ENCODE measurements at regions not wholly inside any gene's neighbourhood (a gene's known extent, or its start where the extent isn't known, plus 50 kb on each side); places are given as distances from the start of the nearest gene placed in this dataset.

DNA sequence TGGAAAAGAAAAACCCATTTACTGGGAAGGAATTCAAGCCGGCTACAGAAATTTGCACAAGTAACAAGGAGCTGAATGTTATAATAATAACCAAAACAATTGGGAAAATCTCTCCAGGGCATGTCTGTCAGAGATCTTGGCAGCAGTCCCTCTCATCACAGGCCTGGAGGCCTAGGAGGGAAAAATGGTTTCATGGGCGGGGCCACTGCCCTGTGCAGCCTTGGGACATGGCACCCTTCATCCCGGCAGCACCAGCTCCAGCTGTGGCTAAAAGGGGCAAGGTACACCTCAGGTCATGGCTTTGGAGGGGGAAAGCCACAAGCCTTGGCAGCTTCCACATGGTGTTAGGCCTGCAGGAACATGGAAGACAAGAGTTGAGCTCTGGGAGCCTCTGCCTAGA, 513.1 kb upstream of the CNKSR2 start:
- no peak for DNase-seq

DNA sequence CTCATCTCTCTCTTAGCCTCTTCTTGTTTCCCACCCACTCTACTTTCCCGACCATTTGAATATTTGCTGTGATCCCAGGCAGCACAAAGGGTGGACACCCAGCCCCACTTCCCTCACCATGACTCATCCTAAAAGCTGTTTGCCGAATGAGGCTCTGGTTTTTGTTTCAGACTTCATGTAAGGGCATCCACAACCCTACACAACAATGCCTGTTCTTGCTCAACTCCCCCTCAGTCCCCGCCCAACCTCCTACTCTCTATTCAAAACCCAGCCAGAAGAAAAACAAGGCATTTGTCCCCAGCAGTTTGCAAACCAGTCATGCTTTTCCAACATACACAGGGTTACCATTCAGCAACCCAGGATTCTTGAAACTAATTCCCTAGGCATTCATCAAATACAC, 516.5 kb upstream of the CNKSR2 start:
- DNase-seq = no peak

DNA sequence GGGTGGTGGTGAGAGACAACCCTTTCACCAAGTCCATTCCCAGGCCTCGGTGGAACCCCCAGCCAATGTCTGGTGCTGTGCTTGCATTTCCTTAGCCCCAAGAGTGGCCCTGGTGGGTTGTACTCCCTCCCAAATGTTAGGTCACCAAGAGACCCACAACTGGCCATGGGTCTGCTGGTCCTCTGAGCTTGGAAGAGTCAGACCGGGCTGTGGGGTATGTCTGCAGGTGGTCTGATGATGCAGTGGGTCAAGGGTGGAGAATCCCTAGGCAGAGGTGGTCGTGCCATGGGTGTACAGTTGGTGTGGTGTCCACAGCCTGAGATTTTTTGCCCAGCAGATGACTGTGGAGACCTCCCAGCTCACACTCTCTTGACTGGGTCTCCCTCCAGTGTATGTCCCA, 535.7 kb upstream of the CNKSR2 start:
- no peak for DNase-seq

DNA sequence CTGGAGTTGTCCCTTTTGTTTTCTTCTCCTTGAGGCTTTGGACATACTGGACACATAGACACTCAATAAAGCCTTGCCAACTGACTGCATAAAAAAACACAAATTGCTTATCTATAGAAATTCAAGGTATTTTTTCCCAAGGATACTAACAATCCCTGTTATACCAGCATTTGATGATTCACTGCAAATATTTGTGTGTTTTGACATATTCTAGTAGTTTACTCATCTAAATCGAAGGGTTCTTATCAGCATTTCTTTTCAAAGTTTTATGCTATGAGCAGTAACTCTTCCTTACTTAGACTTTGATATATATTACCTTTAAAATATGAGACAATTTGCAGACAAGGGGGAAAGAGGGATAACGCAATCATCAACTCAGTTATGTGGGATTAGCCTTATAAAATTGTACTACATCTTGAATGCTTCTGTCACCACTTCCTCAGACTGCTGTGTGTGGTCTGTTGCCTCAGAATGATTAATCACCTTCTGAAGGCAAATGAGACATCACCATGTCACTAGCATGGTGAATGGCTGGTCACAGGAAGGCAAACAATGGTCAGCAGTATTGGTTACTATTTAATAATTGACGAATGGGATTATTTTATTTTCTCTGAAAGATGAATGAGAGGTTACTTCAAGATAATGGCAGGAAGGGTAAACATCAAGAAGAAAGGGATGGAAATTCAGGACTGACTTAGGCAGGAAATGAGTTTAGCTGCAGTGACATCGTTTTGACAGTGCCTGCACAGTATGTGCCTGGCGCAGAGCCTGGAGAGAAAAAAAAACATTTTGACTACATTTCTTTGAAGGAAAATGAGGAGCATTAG, 544.3 kb upstream of the CNKSR2 start:
- no peak for DNase-seq

DNA sequence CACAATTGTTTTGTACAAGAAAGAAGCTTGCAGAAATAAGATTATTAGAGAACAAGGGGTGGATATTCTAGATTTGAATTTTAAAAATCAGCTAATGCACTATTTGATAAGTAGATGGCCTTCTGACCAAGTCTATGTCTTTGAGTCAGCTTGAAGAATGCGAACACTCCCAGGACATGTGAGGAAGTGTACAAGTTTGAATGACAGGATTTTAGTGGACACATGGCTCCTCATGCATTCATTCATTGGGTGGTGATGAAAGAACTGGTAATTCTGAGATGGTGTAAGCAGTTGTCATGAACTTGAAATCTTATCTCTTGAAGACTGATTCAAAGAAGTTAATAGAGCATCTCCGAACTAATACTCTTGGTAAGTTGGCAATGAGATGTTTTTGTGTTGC, 548.2 kb upstream of the CNKSR2 start:
- no peak for DNase-seq

DNA sequence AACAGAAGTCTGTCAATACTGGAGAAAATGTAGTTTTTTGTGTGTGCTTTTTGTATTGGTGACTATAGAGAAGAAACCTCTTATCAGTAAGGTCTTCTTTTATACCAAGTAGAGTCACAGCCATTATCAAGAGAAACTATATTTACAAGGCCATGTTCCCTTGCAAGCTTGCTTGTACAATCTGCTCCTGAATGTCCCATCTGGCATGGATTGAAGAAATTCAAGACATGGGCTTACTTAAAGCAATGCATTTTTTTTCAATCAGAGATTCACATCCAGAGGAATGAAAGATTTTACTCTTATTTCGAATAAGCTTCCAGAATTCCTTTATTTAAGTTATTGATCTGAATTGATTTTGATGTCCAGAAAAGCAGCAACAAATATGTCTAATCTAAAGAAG, 537.3 kb upstream of the RPS6KA3 start:
- no peak for DNase-seq

DNA sequence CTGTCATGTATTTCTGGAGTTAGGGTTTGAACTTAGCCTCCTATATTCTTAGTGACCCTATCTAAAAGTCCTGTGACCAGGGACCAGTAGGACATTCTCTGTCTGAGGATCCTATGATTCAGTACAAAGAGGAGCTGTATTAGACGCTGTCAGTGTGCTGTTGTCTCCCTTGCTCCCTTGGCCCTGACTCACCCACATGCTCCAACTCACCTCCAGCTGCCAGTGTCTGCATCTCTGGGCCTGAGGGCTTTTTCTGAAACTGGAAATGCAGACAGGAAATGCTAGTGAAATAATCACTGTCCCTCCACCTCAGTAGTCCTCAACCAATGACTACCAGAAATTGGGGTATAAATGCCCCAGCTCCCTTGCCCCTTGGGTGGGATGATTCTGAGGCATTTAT, 535.3 kb upstream of the RPS6KA3 start:
- DNase-seq = no peak

DNA sequence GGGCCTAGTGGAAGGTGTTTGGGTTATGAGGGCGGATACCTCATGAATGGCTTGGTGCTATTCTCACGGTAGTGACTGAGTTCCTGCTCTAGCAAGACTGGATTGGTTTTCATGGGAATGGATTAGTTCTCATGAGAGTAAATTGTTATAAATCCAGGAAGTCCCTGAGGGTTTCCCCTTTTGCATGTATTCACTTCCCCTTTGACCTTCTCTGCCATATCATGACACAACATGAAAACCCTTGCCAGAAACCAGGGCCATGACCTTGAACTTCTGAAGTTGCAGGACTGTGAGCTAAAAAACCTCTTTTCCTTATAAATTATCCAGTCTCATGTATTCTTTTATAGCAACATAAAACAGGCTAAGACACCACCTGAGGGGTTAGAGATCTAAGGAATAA, 529.7 kb upstream of the RPS6KA3 start:
- no peak for DNase-seq

DNA sequence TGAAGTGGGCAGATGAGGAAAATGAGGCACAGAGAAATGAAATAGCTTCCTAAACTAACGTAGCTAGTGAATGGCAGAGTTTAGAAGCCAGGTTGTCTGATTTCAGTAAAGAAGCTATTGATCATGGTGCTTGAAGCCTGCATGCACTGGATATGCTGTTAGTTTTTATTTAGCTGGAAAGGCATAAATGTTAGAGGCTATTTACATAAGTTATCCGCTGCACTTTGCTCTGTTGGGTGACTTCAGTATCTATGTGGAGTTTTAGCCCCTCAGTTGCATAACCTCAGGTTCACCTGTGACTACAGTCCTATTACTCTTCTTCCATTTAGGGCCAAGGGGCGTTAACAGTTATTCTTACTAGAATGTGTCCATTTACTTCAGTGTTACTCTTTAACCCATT, 522.4 kb upstream of the RPS6KA3 start:
- DNase-seq = no peak

DNA sequence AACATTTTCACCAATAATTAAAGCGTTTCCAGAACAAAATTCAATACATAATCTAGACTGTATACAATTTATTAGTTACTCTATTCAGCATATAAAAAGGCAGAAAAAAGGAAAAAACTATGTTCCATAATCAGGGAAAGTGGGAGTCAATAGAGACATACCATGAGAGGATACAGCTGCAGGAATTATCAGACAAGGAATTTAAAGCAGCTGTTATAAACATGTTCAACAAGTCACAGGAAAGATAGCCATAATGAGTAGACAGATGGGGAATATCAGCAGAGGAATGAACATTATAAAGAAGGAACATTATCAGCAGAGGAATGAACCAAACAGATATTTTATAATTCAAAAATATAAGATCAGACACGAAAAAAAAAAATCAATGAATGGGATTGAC, 500.6 kb upstream of the RPS6KA3 start:
- DNase-seq = no peak

DNA sequence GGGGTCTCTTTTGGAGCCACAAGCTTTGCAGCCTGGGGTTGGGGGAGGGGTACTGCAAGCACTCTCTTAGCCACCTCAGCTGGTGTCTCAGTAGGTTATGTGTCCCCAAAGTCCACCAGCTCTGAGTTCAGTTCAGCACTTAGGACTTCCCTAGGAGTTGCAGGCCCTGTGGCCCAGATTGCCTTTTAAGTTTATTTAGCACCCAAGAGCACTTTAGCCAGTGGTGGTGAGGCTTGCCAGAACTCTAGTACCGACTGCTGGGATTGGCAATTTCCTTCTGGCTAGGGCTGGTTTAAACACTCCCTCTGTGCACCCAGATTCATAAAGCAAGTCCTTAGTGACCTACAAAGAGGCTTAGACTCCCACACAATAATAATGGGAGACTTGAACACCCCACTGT, 489.9 kb upstream of the RPS6KA3 start:
- DNase-seq = no peak

DNA sequence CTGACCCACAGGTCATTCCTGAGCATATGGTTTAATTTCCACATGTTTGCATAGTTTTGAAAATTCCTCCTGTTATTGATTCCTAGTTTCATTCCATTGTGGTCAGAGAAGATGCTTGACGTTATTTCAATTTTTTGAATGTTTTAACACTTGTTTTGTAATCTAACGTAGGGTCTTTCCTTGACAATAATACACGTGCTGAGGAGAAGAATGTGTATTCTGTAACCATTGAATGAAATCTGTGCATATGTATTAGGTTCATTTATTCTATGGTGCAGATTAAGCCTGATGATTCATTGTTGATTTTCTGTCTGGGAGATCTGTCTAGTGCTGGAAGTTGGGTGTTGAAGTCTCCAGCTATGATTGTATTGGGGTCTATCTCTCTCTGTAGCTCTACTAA, 486.4 kb upstream of the RPS6KA3 start:
- no peak for DNase-seq

DNA sequence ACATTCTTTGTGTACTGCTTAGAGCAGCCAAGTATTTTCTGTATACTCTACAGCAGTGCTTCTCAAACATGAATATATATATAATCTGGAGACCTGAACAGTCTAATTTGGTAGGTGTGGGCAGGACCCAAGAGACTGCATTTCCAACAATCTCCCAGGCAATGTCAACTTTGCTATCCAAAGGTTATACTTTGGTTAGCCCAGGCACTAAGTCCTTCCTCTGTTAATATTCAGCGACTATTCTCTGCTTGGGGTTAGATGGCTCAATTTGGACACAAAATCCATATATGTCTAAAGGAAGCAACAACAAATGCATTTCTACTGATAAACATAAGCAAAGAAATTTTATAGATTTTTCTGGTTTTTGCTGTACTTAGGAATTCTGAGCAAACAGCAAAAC, 480.0 kb upstream of the RPS6KA3 start:
- no peak for DNase-seq

DNA sequence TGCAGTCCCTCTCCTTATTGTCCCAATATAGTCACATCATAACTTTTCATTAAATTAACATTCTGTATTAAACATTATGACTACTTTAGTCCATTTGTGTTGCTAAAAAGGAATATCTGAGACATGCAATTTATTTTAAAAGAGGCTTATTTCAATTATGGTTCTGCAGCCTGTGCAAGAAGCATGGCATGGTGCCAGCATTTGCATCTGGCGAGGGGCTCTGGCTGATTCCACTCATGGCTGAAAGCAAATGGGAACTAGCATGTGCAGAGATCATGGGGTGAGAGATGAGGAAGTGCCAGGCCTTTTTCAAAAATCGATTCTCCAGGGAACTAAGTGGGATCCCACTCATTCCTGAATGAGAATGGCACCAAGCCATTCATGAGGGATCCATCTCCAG, 476.3 kb upstream of the RPS6KA3 start:
- no peak for DNase-seq

DNA sequence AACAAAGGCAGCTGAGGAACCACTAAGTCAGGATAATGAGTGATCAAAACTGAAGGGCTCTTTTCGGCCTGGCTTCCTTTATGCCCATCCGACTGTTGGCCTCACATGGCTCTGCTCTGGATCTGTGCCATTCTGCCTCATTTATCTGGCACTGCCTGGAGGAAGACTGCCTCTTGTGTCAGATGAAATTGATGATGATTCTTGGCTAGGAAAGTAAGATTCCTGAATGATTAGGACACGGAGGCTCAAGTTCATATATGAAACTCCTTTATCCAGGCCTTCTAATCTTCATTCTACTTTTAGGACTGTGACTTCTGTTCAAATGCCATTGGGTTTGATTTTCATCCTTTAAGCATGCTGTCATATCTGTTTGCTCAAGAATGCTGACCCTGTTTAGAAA, 475.4 kb upstream of the RPS6KA3 start:
- DNase-seq = no peak

DNA sequence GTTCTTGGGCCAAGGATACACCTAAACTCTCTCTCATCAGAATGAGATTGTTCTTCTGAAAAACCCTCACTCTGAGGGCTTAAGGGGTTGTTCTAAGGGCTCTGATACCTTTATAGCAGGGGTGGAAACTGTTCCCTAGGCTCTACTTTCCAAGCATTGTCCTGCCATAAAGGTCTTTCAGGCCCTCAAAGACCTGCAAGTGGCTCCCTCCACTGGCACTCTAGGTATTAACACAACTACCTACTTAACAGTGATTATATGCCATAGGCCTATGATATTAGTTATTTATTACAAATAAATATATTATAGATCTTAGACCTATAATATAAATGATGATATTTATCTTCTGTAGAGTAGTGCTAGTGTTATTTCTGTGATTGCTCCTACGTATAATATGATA, 473.7 kb upstream of the RPS6KA3 start:
- DNase-seq = no peak

DNA sequence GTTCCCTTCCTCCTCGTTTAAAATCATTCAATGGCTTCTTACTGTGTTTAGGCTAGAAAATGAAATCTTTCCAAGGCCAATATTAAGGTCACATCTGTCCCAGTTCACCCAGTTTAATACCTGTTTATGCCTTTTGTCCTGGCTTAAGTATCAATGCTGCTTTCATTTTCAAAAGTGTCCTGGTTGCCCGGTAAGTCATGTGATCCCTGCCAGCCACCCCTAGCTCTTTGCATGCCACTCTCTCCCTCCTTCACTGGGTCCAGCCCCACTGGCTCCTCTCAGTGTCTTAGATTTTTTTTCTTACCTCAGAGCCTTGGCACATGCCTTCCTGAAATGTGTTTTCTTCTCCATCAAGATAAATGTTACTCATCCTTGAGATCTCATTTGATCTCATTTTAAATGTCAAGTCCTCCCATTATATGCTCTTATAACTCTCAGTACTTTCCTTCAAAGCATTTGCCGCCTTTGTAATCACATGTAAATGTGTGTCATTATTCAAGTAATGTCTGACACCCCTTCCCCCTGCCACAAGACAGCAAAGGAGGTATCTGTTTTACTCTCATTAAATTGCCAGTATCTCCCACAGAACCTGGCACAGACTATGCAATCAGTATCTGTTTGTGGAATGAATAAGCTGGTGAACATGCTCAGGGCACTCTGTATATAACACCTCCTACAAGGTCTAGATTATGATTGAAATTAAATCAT, 472.5 kb upstream of the RPS6KA3 start:
- DNase-seq = no peak

DNA sequence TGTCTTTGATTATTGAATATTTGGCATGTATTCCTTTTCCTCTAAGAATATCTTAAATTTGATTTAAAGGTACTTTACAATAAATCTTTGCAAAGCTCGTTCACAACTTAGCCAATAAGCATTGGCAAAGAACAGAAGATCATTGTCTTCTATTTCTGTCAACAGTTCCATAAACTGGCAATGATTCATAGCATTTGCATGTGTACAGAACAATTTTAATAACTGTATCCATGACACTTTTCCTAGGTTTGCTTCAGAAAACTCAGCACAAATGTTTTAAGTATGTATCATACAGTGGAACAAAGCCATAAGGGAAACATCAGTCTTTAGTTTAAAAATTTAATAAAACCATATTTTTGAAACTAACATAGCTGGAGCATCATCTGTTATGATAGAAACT, 462.7 kb upstream of the RPS6KA3 start:
- no peak for DNase-seq

DNA sequence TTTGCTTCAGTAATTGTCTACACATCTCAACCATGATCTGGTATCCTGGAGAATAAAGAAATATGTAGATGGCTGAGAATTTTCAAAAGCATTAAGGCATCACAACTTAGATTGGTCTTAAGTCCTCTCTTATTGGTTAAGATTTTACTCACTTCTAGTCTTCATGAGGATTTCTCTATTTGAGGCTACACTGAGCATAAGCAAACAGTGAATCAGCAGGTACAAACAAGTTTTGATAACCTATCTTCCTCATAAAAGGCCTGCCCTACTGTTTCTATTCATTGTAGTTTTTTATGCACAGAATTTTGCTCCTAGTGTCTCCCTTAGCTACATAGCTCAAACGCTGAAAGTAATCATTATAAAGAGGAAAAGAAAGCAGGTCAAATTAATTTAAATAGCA, 460.7 kb upstream of the RPS6KA3 start:
- DNase-seq = no peak

DNA sequence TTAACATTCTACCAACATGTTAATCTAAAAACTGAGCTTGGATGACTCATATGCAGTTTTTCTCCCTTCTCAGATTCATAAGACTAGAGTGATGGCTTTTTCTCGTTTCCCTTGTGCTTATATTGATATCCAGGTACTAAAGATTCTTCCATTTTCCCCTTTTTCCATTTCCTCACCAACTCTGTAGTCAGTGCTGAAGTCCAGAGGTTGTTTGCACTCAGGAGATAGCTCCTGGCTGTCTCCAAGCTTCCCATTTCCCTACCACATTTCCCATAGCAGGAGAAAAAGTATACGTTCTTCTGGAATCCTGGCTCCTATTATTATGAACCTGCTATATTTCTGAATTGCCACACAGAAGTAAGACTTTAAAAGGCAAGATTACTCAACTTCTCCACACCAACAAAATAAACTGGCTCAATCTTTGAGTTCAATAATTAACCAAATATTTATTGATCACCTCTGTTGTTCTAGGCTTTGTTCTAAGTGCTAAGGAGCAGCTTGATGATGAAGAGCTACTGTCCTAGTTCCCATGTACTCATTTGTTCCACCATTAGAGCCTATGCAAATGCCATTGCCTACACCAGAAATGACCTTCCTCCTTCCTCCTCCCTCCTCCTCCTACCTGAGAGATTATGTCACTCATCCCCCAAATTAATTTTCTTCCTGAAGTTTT, 454.4 kb upstream of the RPS6KA3 start:
- no peak for DNase-seq

DNA sequence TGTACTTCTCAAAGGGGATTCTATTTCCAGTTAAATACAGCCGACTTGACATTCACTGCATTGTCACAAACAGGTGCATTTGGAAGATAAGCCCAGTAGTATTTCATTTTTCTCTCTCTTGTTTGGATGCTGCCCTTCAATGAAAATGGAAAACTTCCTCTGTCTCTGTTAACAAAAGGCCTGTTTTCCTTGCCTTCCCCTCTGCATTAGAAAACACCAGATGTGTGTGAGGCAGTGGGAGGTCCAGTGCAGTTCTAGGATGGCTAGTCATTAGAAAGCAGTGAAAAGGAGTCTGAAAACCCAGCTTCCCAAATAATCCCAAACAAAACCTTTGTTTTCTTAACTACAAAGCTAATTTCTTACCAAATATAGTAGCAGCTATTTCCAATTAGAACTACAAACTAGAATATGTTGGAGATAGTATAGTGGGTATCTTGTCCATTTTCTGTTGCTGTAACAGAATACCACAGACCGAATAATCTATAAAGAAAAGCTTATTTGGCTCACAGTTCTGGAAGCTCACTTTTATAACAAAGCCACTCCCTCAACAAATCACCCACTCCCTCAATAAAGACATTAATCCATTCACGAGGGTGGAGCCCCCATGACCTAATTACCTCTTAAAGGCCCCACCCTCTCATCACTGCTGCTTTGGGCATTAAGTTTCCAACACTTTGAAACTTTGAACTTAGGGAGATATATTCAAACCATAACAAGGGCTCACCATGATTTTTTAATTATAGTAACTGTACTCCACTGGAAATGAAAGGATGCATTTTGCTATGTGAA, 452.1 kb upstream of the RPS6KA3 start:
- no peak for DNase-seq

DNA sequence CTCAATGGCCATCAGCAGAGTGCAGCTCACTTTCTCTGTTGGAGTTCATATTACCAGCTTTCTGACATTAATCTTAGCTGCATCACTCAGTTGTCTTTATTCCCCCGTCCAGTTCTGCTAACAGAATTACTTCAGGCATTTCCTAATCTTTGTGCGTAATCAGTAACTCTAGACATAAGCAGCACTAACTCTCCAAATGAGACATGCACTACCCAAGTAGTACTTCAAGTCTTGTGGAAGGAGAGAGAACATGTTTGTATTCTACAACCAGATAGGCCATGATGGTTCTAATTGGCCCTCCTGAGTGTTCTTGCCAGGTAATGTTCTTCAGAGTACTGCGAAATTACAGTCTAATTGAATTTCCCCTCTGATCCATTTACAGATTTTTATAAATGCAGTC, 448.5 kb upstream of the RPS6KA3 start:
- DNase-seq = no peak

DNA sequence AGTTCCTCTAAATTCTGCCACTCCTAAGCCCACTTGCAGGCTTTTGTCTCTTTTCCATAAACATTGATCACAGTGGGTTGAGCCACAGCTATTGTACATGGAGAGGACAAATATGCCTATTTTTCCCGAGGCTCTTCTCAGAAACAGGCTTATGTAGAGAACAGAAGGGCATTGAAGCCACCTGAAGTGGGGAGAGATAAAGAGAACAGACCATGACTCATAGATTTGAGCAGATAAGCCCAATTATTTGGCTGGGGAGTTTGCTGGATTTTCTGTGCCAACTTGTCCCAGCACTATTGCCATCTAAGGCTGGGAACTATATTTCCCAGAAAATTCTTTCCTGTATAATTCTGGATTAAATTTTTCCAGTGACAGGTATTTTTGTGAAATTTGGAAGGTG, 446.1 kb upstream of the RPS6KA3 start:
- no peak for DNase-seq
